ENCODE measurements at regions not wholly inside any gene's neighbourhood (a gene's known extent, or its start where the extent isn't known, plus 50 kb on each side); places are given as distances from the start of the nearest gene placed in this dataset.

- no peak for TF ChIP-seq CTCF (conservative IDR thresholded peaks at IDR 0.05; ENCODE audit: control insufficient read depth, insufficient read depth, low read depth, low read length)
- no peak overlapping the region for H3K4me3 ChIP-seq (ENCODE audit: control insufficient read depth, low read depth, low read length)
- no peak for DNase-seq (ENCODE audit: low read depth)
These were observed 342.2 kb downstream of the RND3 start for GRCh38 chr2:150145299-150145692.

- no peak for TF ChIP-seq CTCF (conservative IDR thresholded peaks at IDR 0.05; ENCODE audit: control insufficient read depth, insufficient read depth, low read depth, low read length)
- no peak overlapping the region for H3K4me3 ChIP-seq (ENCODE audit: control insufficient read depth, low read depth, low read length)
- DNase-seq (ENCODE audit: low read depth): peak; percentile 63
These were observed 342.7 kb downstream of the RND3 start for GRCh38 chr2:150144546-150145298.

- no peak overlapping the region for H3K4me3 ChIP-seq (ENCODE audit: control insufficient read depth, low read depth, low read length)
- peak; percentile 48 for DNase-seq (ENCODE audit: low read depth)
- no peak for TF ChIP-seq CTCF (conservative IDR thresholded peaks at IDR 0.05; ENCODE audit: control insufficient read depth, insufficient read depth, low read depth, low read length)
These were observed 344.4 kb downstream of the RND3 start for GRCh38 chr2:150143087-150143536.

GRCh38 chr2:150142561-150142960 is 344.9 kb downstream of the RND3 start:
- H3K4me3 ChIP-seq (ENCODE audit: control insufficient read depth, low read depth, low read length): no peak overlapping the region
- peak; percentile 81 for DNase-seq (ENCODE audit: low read depth)
- TF ChIP-seq CTCF (conservative IDR thresholded peaks at IDR 0.05; ENCODE audit: control insufficient read depth, insufficient read depth, low read depth, low read length): no peak

- no peak for DNase-seq (ENCODE audit: low read depth)
- no peak overlapping the region for H3K4me3 ChIP-seq (ENCODE audit: control insufficient read depth, low read depth, low read length)
- no peak for TF ChIP-seq CTCF (conservative IDR thresholded peaks at IDR 0.05; ENCODE audit: control insufficient read depth, insufficient read depth, low read depth, low read length)
These were observed 346.1 kb downstream of the RND3 start for GRCh38 chr2:150141226-150142001.

GRCh38 chr2:150140777-150141176 is 346.7 kb downstream of the RND3 start:
- DNase-seq (ENCODE audit: low read depth): no peak
- TF ChIP-seq CTCF (conservative IDR thresholded peaks at IDR 0.05; ENCODE audit: control insufficient read depth, insufficient read depth, low read depth, low read length): no peak
- H3K4me3 ChIP-seq (ENCODE audit: control insufficient read depth, low read depth, low read length): no peak overlapping the region
